ENCODE measurements at regions not wholly inside any gene's neighbourhood (a gene's known extent, or its start where the extent isn't known, plus 50 kb on each side); places are given as distances from the start of the nearest gene placed in this dataset.

DNA sequence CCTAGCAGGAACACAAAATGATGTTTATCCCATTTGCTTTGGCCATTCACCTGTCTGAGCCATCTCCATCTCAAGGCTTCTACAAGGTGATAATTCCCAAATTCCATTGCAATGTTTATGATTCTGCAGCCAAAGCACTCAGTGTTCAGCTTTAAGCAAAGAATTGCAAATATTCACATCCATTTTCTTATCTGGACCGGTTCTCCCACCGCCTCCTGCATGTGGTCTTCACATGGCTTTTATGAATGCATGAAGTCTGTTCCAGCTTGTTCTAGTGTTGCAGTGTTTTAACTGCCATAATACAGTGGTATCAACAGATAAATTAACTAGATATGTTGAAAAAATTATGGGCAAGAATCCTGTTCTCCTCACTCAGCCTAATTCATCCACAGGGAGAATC lies 443.0 kb upstream of the KLF4 start:
- Histone ChIP-seq H3K27ac (ENCODE audit: extremely low read depth, low read depth, low read length) (no peak overlapping the region), H3K9me3 (ENCODE audit: control insufficient read depth, insufficient read depth, low read depth, low read length) (no peaks in the 10 kb centered on the region), H3K36me3 (ENCODE audit: control insufficient read depth in 2 of 2, insufficient read depth in 1 of 2, low read length in 2 of 2) (no peaks in the 10 kb centered on the region), H3K4me1 (ENCODE audit: control insufficient read depth, insufficient read depth, low read length) (no peaks in the 10 kb centered on the region), H3K4me3 (ENCODE audit: low read depth, low read length) (no peak overlapping the region)
- ChIA-PET POLR2A (no interaction called here), CTCF (interaction anchor here (0.6 kb wide), 2 partner anchors 9 to 467 kb away, joined by 3 read pairs; no protein-coding TSS in a partner anchor)
- TF ChIP-seq ZNF433 (tag by site-specific recombination; IDR thresholded peaks at IDR 0.05; ENCODE audit: low read depth): no peak
- TF ChIP-seq ZNF747 (tag by site-specific recombination; IDR thresholded peaks at IDR 0.05): no peak
- no peak for TF ChIP-seq SCRT1 (tag by site-specific recombination; IDR thresholded peaks at IDR 0.05; ENCODE audit: borderline replicate concordance)
- TF ChIP-seq GLIS2 (tag by site-specific recombination; IDR thresholded peaks at IDR 0.05): no peak
- TF ChIP-seq ZNF404 (tag by site-specific recombination; IDR thresholded peaks at IDR 0.05): no peak
- TF ChIP-seq, protein P1, sequence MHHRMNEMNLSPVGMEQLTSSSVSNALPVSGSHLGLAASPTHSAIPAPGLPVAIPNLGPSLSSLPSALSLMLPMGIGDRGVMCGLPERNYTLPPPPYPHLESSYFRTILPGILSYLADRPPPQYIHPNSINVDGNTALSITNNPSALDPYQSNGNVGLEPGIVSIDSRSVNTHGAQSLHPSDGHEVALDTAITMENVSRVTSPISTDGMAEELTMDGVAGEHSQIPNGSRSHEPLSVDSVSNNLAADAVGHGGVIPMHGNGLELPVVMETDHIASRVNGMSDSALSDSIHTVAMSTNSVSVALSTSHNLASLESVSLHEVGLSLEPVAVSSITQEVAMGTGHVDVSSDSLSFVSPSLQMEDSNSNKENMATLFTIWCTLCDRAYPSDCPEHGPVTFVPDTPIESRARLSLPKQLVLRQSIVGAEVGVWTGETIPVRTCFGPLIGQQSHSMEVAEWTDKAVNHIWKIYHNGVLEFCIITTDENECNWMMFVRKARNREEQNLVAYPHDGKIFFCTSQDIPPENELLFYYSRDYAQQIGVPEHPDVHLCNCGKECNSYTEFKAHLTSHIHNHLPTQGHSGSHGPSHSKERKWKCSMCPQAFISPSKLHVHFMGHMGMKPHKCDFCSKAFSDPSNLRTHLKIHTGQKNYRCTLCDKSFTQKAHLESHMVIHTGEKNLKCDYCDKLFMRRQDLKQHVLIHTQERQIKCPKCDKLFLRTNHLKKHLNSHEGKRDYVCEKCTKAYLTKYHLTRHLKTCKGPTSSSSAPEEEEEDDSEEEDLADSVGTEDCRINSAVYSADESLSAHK (tag by site-specific recombination; IDR thresholded peaks at IDR 0.05): no peak
- TF ChIP-seq PBX3 (CRISPR knock-in tag; IDR thresholded peaks at IDR 0.05): no peak
- no peak for TF ChIP-seq ZNF354C (tag by site-specific recombination; IDR thresholded peaks at IDR 0.05; ENCODE audit: borderline replicate concordance, low read depth)
- no peak for TF ChIP-seq ZBTB1 (tag by site-specific recombination; IDR thresholded peaks at IDR 0.05)
- TF ChIP-seq ZNF777 (tag by site-specific recombination; IDR thresholded peaks at IDR 0.05; ENCODE audit: borderline replicate concordance): no peak
- no peak for TF ChIP-seq TRIM28 (IDR thresholded peaks at IDR 0.05; ENCODE audit: borderline replicate concordance, low read length)
- no peak for TF ChIP-seq ZNF621 (tag by site-specific recombination; IDR thresholded peaks at IDR 0.05)

GRCh38 chr9:107932046-107932445 lies 442.5 kb upstream of the KLF4 start:
- CTCF ChIA-PET: interaction anchor here (0.6 kb wide), 2 partner anchors 10 to 467 kb away, joined by 3 read pairs; no protein-coding TSS in a partner anchor
- no peaks in the 10 kb centered on the region for H3K36me3 ChIP-seq (ENCODE audit: control insufficient read depth in 2 of 2, insufficient read depth in 1 of 2, low read length in 2 of 2)
- no peaks in the 10 kb centered on the region for H3K4me1 ChIP-seq (ENCODE audit: control insufficient read depth, insufficient read depth, low read length)
- H3K4me3 ChIP-seq (ENCODE audit: low read depth, low read length): no peak overlapping the region
- POLR2A ChIA-PET: interaction anchor here (0.5 kb wide), 1 partner anchor 42 kb away, joined by 9 read pairs; no protein-coding TSS in a partner anchor
- H3K9me3 ChIP-seq (ENCODE audit: control insufficient read depth, insufficient read depth, low read depth, low read length): no peaks in the 10 kb centered on the region
- no peak overlapping the region for H3K27ac ChIP-seq (ENCODE audit: extremely low read depth, low read depth, low read length)
- TF ChIP-seq HOXD13 (CRISPR knock-in tag; IDR thresholded peaks at IDR 0.05; ENCODE audit: borderline replicate concordance): no peak
- TF ChIP-seq ZBTB1 (tag by site-specific recombination; IDR thresholded peaks at IDR 0.05): no peak
- TF ChIP-seq, protein P2, sequence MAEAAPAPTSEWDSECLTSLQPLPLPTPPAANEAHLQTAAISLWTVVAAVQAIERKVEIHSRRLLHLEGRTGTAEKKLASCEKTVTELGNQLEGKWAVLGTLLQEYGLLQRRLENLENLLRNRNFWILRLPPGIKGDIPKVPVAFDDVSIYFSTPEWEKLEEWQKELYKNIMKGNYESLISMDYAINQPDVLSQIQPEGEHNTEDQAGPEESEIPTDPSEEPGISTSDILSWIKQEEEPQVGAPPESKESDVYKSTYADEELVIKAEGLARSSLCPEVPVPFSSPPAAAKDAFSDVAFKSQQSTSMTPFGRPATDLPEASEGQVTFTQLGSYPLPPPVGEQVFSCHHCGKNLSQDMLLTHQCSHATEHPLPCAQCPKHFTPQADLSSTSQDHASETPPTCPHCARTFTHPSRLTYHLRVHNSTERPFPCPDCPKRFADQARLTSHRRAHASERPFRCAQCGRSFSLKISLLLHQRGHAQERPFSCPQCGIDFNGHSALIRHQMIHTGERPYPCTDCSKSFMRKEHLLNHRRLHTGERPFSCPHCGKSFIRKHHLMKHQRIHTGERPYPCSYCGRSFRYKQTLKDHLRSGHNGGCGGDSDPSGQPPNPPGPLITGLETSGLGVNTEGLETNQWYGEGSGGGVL (tag by site-specific recombination; IDR thresholded peaks at IDR 0.05): no peak
- TF ChIP-seq ZNF266 (tag by site-specific recombination; IDR thresholded peaks at IDR 0.05; ENCODE audit: low read depth): no peak
- TF ChIP-seq ZNF571 (tag by site-specific recombination; IDR thresholded peaks at IDR 0.05): no peak
- no peak for TF ChIP-seq ZNF600 (tag by site-specific recombination; IDR thresholded peaks at IDR 0.05)
- TF ChIP-seq ZNF324 (tag by site-specific recombination; IDR thresholded peaks at IDR 0.05): no peak
- no peak for TF ChIP-seq ZBTB48 (tag by site-specific recombination; IDR thresholded peaks at IDR 0.05)
- TF ChIP-seq ZNF335 (tag by site-specific recombination; conservative IDR thresholded peaks at IDR 0.05): no peak
- no peak for TF ChIP-seq HOXA7 (CRISPR knock-in tag; IDR thresholded peaks at IDR 0.05; ENCODE audit: borderline replicate concordance)
- no peak for TF ChIP-seq ZNF843 (tag by site-specific recombination; IDR thresholded peaks at IDR 0.05)
- no peak for TF ChIP-seq ZNF366 (tag by site-specific recombination; conservative IDR thresholded peaks at IDR 0.05)
- TF ChIP-seq KLF9 (tag by site-specific recombination; IDR thresholded peaks at IDR 0.05; ENCODE audit: low read depth): no peak
- no peak for TF ChIP-seq ZEB2 (tag by site-specific recombination; IDR thresholded peaks at IDR 0.05)
- no peak for TF ChIP-seq ZNF555 (tag by site-specific recombination; conservative IDR thresholded peaks at IDR 0.05)
- no peak for TF ChIP-seq PRDM10 (tag by site-specific recombination; IDR thresholded peaks at IDR 0.05)
- no peak for TF ChIP-seq ZBTB8A (tag by site-specific recombination; IDR thresholded peaks at IDR 0.05)
